GM21786 (cell line): ENCODE measurements at regions not wholly inside any gene's neighbourhood (a gene's known extent, or its start where the extent isn't known, plus 50 kb on each side); places are given as distances from the start of the nearest gene placed in this dataset.
"Not testable (repeated sequence)": the region's sequence is repeated elsewhere in the genome, so short reads cannot be mapped to it uniquely, and the experiment has no call there.

ENCODE experiments used
- ATAC-seq: cut with Tn5 transposase; IDR thresholded peaks from one replicate; pipeline ENCODE4 v1.9.1; 2021; ENCODE audit not compliant: unreplicated experiment

GRCh38 chr14:31911160-31911559 is 165.9 kb upstream of the ARHGAP5 start:
- ATAC-seq = no peak

- no peak for ATAC-seq
Observed at GRCh38 chr14:31913370-31913769, 163.7 kb upstream of the ARHGAP5 start.

- not testable (repeated sequence) for ATAC-seq
Observed at GRCh38 chr14:31918289-31918688, 158.8 kb upstream of the ARHGAP5 start.

GRCh38 chr14:31920001-31920400 is 157.1 kb upstream of the ARHGAP5 start:
- no peak for ATAC-seq

GRCh38 chr14:31920989-31921650 is 156.0 kb upstream of the ARHGAP5 start:
- no peak for ATAC-seq

GRCh38 chr14:31921721-31922120 is 155.4 kb upstream of the ARHGAP5 start:
- ATAC-seq = no peak

GRCh38 chr14:31926123-31926522 is 151.0 kb upstream of the ARHGAP5 start:
- ATAC-seq = peak; percentile 46

GRCh38 chr14:31926652-31927347 is 150.3 kb upstream of the ARHGAP5 start:
- no peak for ATAC-seq

GRCh38 chr14:31927348-31927832 is 149.7 kb upstream of the ARHGAP5 start:
- ATAC-seq = no peak

- no peak for ATAC-seq
Observed at GRCh38 chr14:31930070-31930469, 147.0 kb upstream of the ARHGAP5 start.

GRCh38 chr14:31930493-31931240 is 146.4 kb upstream of the ARHGAP5 start:
- no peak for ATAC-seq

- no peak for ATAC-seq
Observed at GRCh38 chr14:31932675-31933074, 144.4 kb upstream of the ARHGAP5 start.

- no peak for ATAC-seq
Observed at GRCh38 chr14:31933716-31934115, 143.4 kb upstream of the ARHGAP5 start.

- no peak for ATAC-seq
Observed at GRCh38 chr14:31934767-31935266, 142.3 kb upstream of the ARHGAP5 start.

GRCh38 chr14:31935391-31935790 is 141.7 kb upstream of the ARHGAP5 start:
- no peak for ATAC-seq

- no peak for ATAC-seq
Observed at GRCh38 chr14:31936115-31936514, 141.0 kb upstream of the ARHGAP5 start.

- peak; percentile 99 for ATAC-seq
Observed at GRCh38 chr14:31937730-31938346, 139.3 kb upstream of the ARHGAP5 start.

GRCh38 chr14:31939934-31940333 is 137.2 kb upstream of the ARHGAP5 start:
- no peak for ATAC-seq

GRCh38 chr14:31941487-31941886 is 135.6 kb upstream of the ARHGAP5 start:
- ATAC-seq = no peak

- no peak for ATAC-seq
Observed at GRCh38 chr14:31942166-31942841, 134.8 kb upstream of the ARHGAP5 start.
